Hepatocyte (in vitro differentiated cells): ENCODE measurements at regions not wholly inside any gene's neighbourhood (a gene's known extent, or its start where the extent isn't known, plus 50 kb on each side); places are given as distances from the start of the nearest gene placed in this dataset.
"Not testable (repeated sequence)": the region's sequence is repeated elsewhere in the genome, so short reads cannot be mapped to it uniquely, and the experiment has no call there.

Source experiments
- DNase-seq: peaks from one replicate; pipeline ENCODE4 v3.0.0-alpha.2; 2016; ENCODE audit warnings: low spot score
- H2AFZ ChIP-seq: fragments of 200-600 bp; sonication (generic); 2 replicates; pipeline ENCODE4 v1.6.0; 2016; ENCODE audit warnings: antibody characterized with exemption, mild to moderate bottlenecking
- H3K27ac ChIP-seq: fragments of 200-600 bp; sonication (generic); 2 replicates; pipeline ENCODE4 v1.5.1; 2016; ENCODE audit warnings: mild to moderate bottlenecking
- H3K27me3 ChIP-seq: fragments of 200-600 bp; sonication (generic); 2 replicates; pipeline ENCODE4 v1.6.1; 2016
- H3K36me3 ChIP-seq: fragments of 200-600 bp; sonication (generic); replicated peaks from 2 replicates; pipeline ENCODE4 v1.5.1; 2016; ENCODE audit warnings: low read depth; ENCODE audit not compliant: insufficient read depth
- H3K4me1 ChIP-seq: fragments of 200-600 bp; sonication (generic); 2 replicates; pipeline ENCODE4 v1.5.1; 2016; ENCODE audit warnings: mild to moderate bottlenecking, moderate library complexity; ENCODE audit not compliant: insufficient read depth
- H3K4me2 ChIP-seq: fragments of 200-600 bp; sonication (generic); 2 replicates; pipeline ENCODE4 v1.6.0; 2016
- H3K4me3 ChIP-seq: fragments of 200-600 bp; sonication (generic); 2 replicates; pipeline ENCODE4 v1.5.1; 2016; ENCODE audit warnings: mild to moderate bottlenecking
- H3K79me2 ChIP-seq: fragments of 200-600 bp; sonication (generic); 2 replicates; pipeline ENCODE4 v1.6.0; 2017; ENCODE audit warnings: mild to moderate bottlenecking
- H3K9me2 ChIP-seq: fragments of 200-600 bp; sonication (generic); replicated peaks from 2 replicates; pipeline ENCODE4 v1.6.0; 2017; ENCODE audit warnings: mild to moderate bottlenecking; ENCODE audit not compliant: insufficient read depth
- H3K9me3 ChIP-seq: fragments of 200-600 bp; sonication (generic); 2 replicates; pipeline ENCODE4 v1.5.1; 2016; ENCODE audit warnings: low read depth, mild to moderate bottlenecking
- H4K20me1 ChIP-seq: fragments of 200-600 bp; sonication (generic); 2 replicates; pipeline ENCODE4 v1.6.0; 2016; ENCODE audit warnings: mild to moderate bottlenecking; ENCODE audit not compliant: insufficient read depth, poor library complexity, severe bottlenecking
- EZH2 ChIP-seq: fragments of 200-600 bp; sonication (generic); IDR thresholded peaks from 2 replicates; pipeline ENCODE4 v1.6.1; 2016; ENCODE audit warnings: antibody characterized with exemption, mild to moderate bottlenecking, borderline replicate concordance
- EZH2phosphoT487 ChIP-seq: fragments of 200-600 bp; sonication (generic); IDR thresholded peaks from one replicate; pipeline ENCODE4 v1.6.1; 2018; ENCODE audit warnings: antibody characterized with exemption, mild to moderate bottlenecking, low read depth, moderate library complexity; ENCODE audit not compliant: unreplicated experiment, severe bottlenecking
- WGBS: methylation state at CpG from one replicate; pipeline ENCODE4 v1.1.6; 2016; ENCODE audit warnings: low lambda C conversion rate; ENCODE audit errors: missing lambda C conversion rate; 5-methylcytosine and 5-hydroxymethylcytosine counted together
- TF ChIP-seq, protein P1 (sequence below): fragments of 200-600 bp; sonication (generic); IDR thresholded peaks from 2 replicates; pipeline ENCODE4 v1.5.1; 2016; ENCODE audit warnings: antibody characterized with exemption, mild to moderate bottlenecking; ENCODE audit not compliant: poor library complexity

DNA sequence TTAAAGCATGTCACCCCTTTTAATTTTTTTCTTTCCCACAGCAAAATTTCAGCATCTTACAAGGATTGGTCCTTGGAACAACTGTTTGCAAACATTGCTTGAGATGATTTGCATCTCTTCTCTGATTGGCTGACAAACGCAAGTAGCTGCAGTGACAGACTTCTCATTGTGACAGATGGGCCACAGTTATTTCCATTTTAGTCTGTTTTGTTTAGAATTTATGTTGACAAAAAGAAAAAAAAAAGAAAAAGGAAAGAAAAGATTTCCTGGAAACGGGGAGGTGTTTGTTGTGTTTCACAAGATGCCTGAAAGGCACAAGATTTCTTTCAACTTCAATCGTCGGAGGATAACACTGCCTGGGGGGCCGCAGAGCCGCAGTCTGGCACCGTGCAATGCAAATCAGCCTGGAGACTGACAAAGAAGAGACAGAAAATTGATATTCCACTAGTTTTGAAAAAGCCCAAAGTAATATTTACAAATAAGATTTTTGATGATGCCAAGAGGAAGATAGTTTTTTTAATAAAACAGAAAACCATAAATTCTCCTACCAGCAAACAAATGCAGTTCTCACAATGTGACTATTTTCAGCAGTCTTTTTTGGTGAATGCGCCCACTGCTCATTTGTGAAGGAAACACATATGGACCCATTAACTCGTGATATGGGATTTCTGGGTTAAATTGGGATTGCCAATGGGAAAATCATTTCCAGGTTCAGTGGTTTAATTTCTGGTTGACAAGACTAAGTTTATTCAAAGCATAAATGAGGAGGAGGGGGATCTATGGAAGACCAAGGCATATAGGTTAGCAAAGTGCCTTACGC, 296.2 kb upstream of the SMIM21 start:
- H3K27ac ChIP-seq, result no peak overlapping the region
- H3K27me3 ChIP-seq, result no peaks in the 10 kb centered on the region
- no peak overlapping the region for H3K4me3 ChIP-seq
- no peaks in the 10 kb centered on the region for H3K4me1 ChIP-seq
- no peaks in the 10 kb centered on the region for H3K36me3 ChIP-seq
- no peaks in the 10 kb centered on the region for H3K9me2 ChIP-seq
- TF ChIP-seq EZH2 (no peak), EZH2phosphoT487 (no peak)
- TF ChIP-seq, protein P1, sequence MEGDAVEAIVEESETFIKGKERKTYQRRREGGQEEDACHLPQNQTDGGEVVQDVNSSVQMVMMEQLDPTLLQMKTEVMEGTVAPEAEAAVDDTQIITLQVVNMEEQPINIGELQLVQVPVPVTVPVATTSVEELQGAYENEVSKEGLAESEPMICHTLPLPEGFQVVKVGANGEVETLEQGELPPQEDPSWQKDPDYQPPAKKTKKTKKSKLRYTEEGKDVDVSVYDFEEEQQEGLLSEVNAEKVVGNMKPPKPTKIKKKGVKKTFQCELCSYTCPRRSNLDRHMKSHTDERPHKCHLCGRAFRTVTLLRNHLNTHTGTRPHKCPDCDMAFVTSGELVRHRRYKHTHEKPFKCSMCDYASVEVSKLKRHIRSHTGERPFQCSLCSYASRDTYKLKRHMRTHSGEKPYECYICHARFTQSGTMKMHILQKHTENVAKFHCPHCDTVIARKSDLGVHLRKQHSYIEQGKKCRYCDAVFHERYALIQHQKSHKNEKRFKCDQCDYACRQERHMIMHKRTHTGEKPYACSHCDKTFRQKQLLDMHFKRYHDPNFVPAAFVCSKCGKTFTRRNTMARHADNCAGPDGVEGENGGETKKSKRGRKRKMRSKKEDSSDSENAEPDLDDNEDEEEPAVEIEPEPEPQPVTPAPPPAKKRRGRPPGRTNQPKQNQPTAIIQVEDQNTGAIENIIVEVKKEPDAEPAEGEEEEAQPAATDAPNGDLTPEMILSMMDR, result no peak
- 75% methylated on average over 10 of the region's 10 CpGs for WGBS
- no peaks in the 10 kb centered on the region for H3K79me2 ChIP-seq
- DNase-seq, result no peak
- H2AFZ ChIP-seq, result no peak overlapping the region
- H3K9me3 ChIP-seq, result no peaks in the 10 kb centered on the region
- no peak overlapping the region for H3K4me2 ChIP-seq
- no peaks in the 10 kb centered on the region for H4K20me1 ChIP-seq

DNA sequence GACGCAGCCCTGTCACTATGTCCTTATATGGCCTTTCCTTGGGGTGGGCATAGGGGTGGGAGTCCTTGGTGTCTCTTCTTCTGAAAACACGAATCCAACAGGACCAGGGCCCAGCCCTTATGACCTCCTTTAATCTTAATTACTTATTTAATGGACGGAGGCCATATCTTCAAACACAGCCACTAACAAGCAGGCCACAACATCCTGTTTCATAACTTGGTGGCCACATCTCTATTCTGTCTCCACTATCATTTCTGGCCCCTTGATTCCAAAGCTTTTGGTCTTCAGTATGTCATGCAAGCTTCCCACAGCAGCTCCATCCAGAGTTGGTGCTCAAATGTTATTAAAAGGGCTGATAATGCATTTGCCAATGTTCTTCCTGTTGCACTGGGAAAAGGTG, 287.3 kb upstream of the SMIM21 start:
- Histone ChIP-seq H3K4me3 (no peak overlapping the region), H3K9me2 (no peaks in the 10 kb centered on the region), H3K27ac (no peak overlapping the region), H3K27me3 (no peaks in the 10 kb centered on the region), H3K79me2 (no peaks in the 10 kb centered on the region), H3K36me3 (no peaks in the 10 kb centered on the region), H2AFZ (no peak overlapping the region), H3K9me3 (no peaks in the 10 kb centered on the region), H3K4me1 (no peaks in the 10 kb centered on the region), H4K20me1 (no peaks in the 10 kb centered on the region), H3K4me2 (no peak overlapping the region)
- DNase-seq, result no peak
- no peak for TF ChIP-seq EZH2
- TF ChIP-seq EZH2phosphoT487, result no peak
- TF ChIP-seq, protein P1, result no peak
- 94% methylated on average over 3 of the region's 3 CpGs for WGBS

DNA sequence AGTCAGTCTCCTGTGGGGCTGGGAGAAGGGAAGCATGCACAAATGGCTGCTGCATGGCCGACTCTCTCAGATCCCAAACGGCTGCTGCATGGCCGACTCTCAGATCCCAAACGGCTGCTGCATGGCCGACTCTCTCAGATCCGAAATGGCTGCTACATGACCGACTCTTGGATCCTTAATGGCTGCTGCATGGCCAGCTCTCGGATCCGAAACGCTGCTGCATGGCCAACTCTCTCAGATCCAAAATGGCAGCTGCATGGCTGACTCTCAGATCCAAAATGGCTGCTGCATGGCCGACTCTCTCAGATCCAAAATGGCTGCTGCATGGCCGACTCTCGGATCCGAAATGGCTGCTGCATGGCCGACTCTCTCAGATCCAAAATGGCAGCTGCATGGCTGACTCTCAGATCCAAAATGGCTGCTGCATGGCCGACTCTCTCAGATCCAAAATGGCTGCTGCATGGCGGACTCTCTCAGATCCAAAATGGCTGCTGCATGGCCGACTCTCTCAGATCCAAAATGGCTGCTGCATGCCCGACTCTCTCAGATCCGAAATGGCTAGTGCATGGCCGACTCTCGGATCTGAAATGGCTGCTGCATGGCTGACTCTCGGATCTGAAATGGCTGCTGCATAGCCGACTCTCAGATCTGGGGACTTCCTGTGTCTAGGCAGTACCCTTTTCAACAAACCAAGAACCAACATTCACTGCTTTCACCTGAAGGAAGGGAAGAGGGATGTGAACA, 284.8 kb upstream of the SMIM21 start:
- not testable (repeated sequence) for H3K4me1 ChIP-seq, H3K4me3 ChIP-seq, H3K9me2 ChIP-seq, H3K4me2 ChIP-seq, H4K20me1 ChIP-seq, H3K79me2 ChIP-seq, H2AFZ ChIP-seq, H3K36me3 ChIP-seq, H3K27ac ChIP-seq, DNase-seq, H3K27me3 ChIP-seq, H3K9me3 ChIP-seq
- 92% methylated on average over 22 of the region's 24 CpGs for WGBS

DNA sequence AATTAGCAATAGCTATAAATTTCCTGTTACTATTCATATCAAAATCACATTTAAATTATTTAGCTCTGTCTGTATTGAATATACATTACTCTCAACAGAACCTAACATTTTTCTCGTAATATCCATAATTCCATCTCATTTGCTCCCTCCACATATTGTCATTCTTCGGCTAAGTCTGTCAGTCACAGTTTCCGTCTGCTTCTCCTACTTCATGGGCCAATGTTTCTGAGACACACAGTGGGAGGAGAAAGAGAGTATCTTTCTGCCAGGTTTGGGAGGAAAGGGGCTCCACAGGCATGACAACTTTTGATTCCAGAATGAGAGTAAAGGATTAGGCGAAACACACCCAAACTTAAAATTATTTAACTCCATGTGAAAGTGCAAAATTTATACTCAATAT, 273.1 kb upstream of the SMIM21 start:
- Histone ChIP-seq H3K4me2 (no peak overlapping the region), H4K20me1 (no peaks in the 10 kb centered on the region), H3K79me2 (no peaks in the 10 kb centered on the region), H3K9me2 (no peaks in the 10 kb centered on the region), H3K4me1 (no peaks in the 10 kb centered on the region), H3K4me3 (no peak overlapping the region), H2AFZ (no peak overlapping the region), H3K9me3 (no peaks in the 10 kb centered on the region), H3K27ac (no peak overlapping the region), H3K36me3 (no peaks in the 10 kb centered on the region), H3K27me3 (no peaks in the 10 kb centered on the region)
- no peak for DNase-seq
- WGBS, result 93% methylated on average over 4 of the region's 4 CpGs
- TF ChIP-seq, protein P1, result no peak
- TF ChIP-seq EZH2, result no peak
- TF ChIP-seq EZH2phosphoT487, result no peak
